K562 (cell line): ENCODE measurements at regions not wholly inside any gene's neighbourhood (a gene's known extent, or its start where the extent isn't known, plus 50 kb on each side); places are given as distances from the start of the nearest gene placed in this dataset.

Source experiments
- ATAC-seq: fragments of 200-7000 bp; cut with Tn5 transposase; 3 replicates; pipeline ENCODE4 v1.9.1; 2020; ENCODE audit warnings: moderate library complexity
- BruUV-seq: library from RNA; stranded (reverse); fragments of 400-500 nt; replicated peaks from 2 replicates; lab custom pipeline; 2021; lab: Mats Ljungman, UMichigan
- CTCF ChIA-PET: fragments of 300-600 bp; formaldehyde crosslinking; extraction: SDS; loops from one replicate; lab custom pipeline; 2021; ENCODE audit warnings: low intra/inter-chr PET ratio; lab: Yijun Ruan, JAX
- POLR2A ChIA-PET: fragments of 300-600, 350-650 bp; sonication (Branson Sonifier 250); formaldehyde crosslinking; extraction: SDS; loops from one replicate; lab custom pipeline; 2021; ENCODE audit warnings: antibody characterized with exemption, inconsistent platforms; lab: Yijun Ruan, JAX
- DNase-seq, 4 experiments: peaks; one replicate each; pipeline versions ENCODE4 v3.0.0 to v3.0.0-alpha.2; 2011 to 2018; ENCODE audit warnings: low spot score in 3 of 4, mixed read lengths in 3 of 4; ENCODE audit errors: extremely low read depth in 1 of 4
- FAIRE-seq: peaks from 2 replicates; lab custom pipeline; 2011; peaks lifted over from hg19 to GRCh38; lab: Jason Lieb, UNC
- H2AFZ ChIP-seq: 2 replicates; pipeline ENCODE4 v1.6.0; 2011; ENCODE audit warnings: low read depth, low read length, control low read depth, inconsistent platforms
- H3K27ac ChIP-seq: fragments of 200-600 bp; 3 replicates; pipeline ENCODE4 v1.8.0; 2011; ENCODE audit warnings: low read depth, mild to moderate bottlenecking, control low read depth, inconsistent platforms, low read length, moderate library complexity, mixed read lengths; ENCODE audit errors: extremely low read depth
- H3K27me3 ChIP-seq, 2 experiments: fragments of 300-600 bp in 1 of 2; 2 replicates in 1 of 2; 3 replicates in 1 of 2; pipeline versions ENCODE4 v1.6.0 to v1.8.0; 2011; ENCODE audit warnings: inconsistent platforms in 2 of 2, low read length in 2 of 2, mild to moderate bottlenecking in 1 of 2, mixed read lengths in 1 of 2, moderate library complexity in 1 of 2; ENCODE audit not compliant: control insufficient read depth in 2 of 2, insufficient read depth in 2 of 2
- H3K36me3 ChIP-seq: fragments of 300-600 bp; 3 replicates; pipeline ENCODE4 v1.8.0; 2011; ENCODE audit warnings: mild to moderate bottlenecking, low read length, inconsistent platforms; ENCODE audit not compliant: control insufficient read depth, insufficient read depth
- H3K4me1 ChIP-seq, 2 experiments: fragments of 200-600 bp in 1 of 2; replicated peaks in 1 of 2; 2 replicates in 1 of 2; 3 replicates in 1 of 2; pipeline versions ENCODE4 v1.5.1 to v1.8.0; 2011; ENCODE audit warnings: inconsistent platforms in 2 of 2, low read length in 2 of 2, mild to moderate bottlenecking in 1 of 2, mixed read lengths in 1 of 2, moderate library complexity in 1 of 2; ENCODE audit not compliant: control insufficient read depth in 2 of 2, insufficient read depth in 2 of 2
- H3K4me2 ChIP-seq: 2 replicates; pipeline ENCODE4 v1.6.1; 2011; ENCODE audit warnings: low read length, control low read depth, inconsistent platforms, mixed read lengths; ENCODE audit not compliant: insufficient read depth
- H3K4me3 ChIP-seq: fragments of 200-600 bp; sonication (generic), shearing (Covaris generic); 2 replicates; pipeline ENCODE4 v1.5.1; 2016; ENCODE audit warnings: control low read depth, inconsistent platforms
- H3K79me2 ChIP-seq: fragments of 200-600 bp; 3 replicates; pipeline ENCODE4 v1.8.0; 2011; ENCODE audit warnings: low read length, inconsistent platforms; ENCODE audit not compliant: control insufficient read depth, insufficient read depth
- H3K9ac ChIP-seq, 2 experiments: 2 replicates each; pipeline versions ENCODE4 v1.6.0 to v1.6.1; 2011; ENCODE audit warnings: low read depth in 2 of 2, low read length in 2 of 2, control low read depth in 1 of 2, inconsistent platforms in 1 of 2, mild to moderate bottlenecking in 1 of 2, mixed read lengths in 1 of 2; ENCODE audit not compliant: insufficient read depth in 1 of 2
- H3K9me1 ChIP-seq: one replicate; pipeline ENCODE4 v1.6.0; 2011; ENCODE audit warnings: inconsistent platforms, mild to moderate bottlenecking, low read length, moderate library complexity; ENCODE audit not compliant: control insufficient read depth, insufficient read depth
- H3K9me3 ChIP-seq: replicated peaks from 2 replicates; pipeline ENCODE4 v1.5.1; 2011; ENCODE audit warnings: low read depth, low read length, inconsistent platforms; ENCODE audit not compliant: control insufficient read depth, insufficient read depth
- H4K20me1 ChIP-seq: replicated peaks from 2 replicates; pipeline ENCODE4 v1.6.1; 2011; ENCODE audit warnings: low read length, inconsistent platforms, mixed read lengths; ENCODE audit not compliant: control insufficient read depth, insufficient read depth
- ARHGAP35 ChIP-seq: fragments of 450-650 bp; IDR thresholded peaks from 2 replicates; pipeline ENCODE4 v1.6.1; 2018; ENCODE audit not compliant: partially characterized antibody
- CAMTA2 ChIP-seq: fragments of 250-450 bp; sonication (Bioruptor Pico); conservative IDR thresholded peaks from 2 replicates; pipeline ENCODE4 v1.5.1; 2022
- CHD1 ChIP-seq: fragments of 200-600 bp; sonication (generic); IDR thresholded peaks from one replicate; pipeline ENCODE4 v1.6.1; 2012; ENCODE audit warnings: mild to moderate bottlenecking, moderate library complexity, low read length, inconsistent platforms
- CREBBP ChIP-seq: IDR thresholded peaks from one replicate; pipeline ENCODE4 v1.6.1; 2012; ENCODE audit warnings: low read depth, mild to moderate bottlenecking, control low read depth, inconsistent platforms, low read length
- HMGN3 ChIP-seq: IDR thresholded peaks from 2 replicates; pipeline ENCODE4 v1.6.1; 2011; ENCODE audit warnings: borderline replicate concordance, low read depth, mild to moderate bottlenecking, mixed read lengths, low read length; ENCODE audit not compliant: insufficient read length; ENCODE audit errors: extremely low read depth
- HMGXB4 ChIP-seq: sonication (generic); formaldehyde crosslinking; IDR thresholded peaks from 2 replicates; pipeline ENCODE4 v1.8.1; 2023; ENCODE audit warnings: mild to moderate bottlenecking, missing genetic modification reagents
- PHF8 ChIP-seq: fragments of 200-600 bp; sonication (generic); IDR thresholded peaks from 2 replicates; pipeline ENCODE4 v1.6.1; 2012; ENCODE audit warnings: mixed run types, mild to moderate bottlenecking, inconsistent platforms, low read length, moderate library complexity, borderline replicate concordance
- ZKSCAN1 ChIP-seq: fragments of 150-350 bp; IDR thresholded peaks from 2 replicates; pipeline ENCODE4 v1.6.1; 2016; ENCODE audit warnings: low read depth, low read length
- ZNF766 ChIP-seq: fragments of 200-800 bp; sonication (Bioruptor generic); conservative IDR thresholded peaks from 2 replicates; pipeline ENCODE4 v1.6.1; 2016; ENCODE audit warnings: missing genetic modification characterization, missing compliant biosample characterization
- in situ Hi-C: fragments of 300-500 bp; cut with MboI; formaldehyde crosslinking; loops from 4 replicates; pipeline ENCODE4 v1.15.0; 2018; ENCODE audit warnings: inconsistent platforms, mixed read lengths
- intact Hi-C: fragments of 100-400 bp; cut with micrococcal nuclease; formaldehyde crosslinking; loops from 2 replicates; pipeline ENCODE4 v1.14.2; 2022
- TF ChIP-seq, protein P1 (sequence below): fragments of 450-650 bp; formaldehyde crosslinking; IDR thresholded peaks from 2 replicates; pipeline ENCODE4 v1.4.0; 2022; ENCODE audit warnings: missing genetic modification characterization
- TF ChIP-seq, protein P2 (sequence below): fragments of 250-450 bp; sonication (Bioruptor Pico); IDR thresholded peaks from 2 replicates; pipeline ENCODE4 v1.4.0; 2020; ENCODE audit warnings: borderline replicate concordance

GRCh38 chr6:44571510-44571909, 184.0 kb downstream of the CDC5L start (continued):
- TF ChIP-seq CHD1, result no peak
- TF ChIP-seq HMGXB4, result no peak
- no peak for TF ChIP-seq HMGN3
- TF ChIP-seq ZNF766 (CRISPR knock-in tag), result no peak
- TF ChIP-seq PHF8, result no peak
- TF ChIP-seq CAMTA2 (CRISPR knock-in tag), result no peak
- no peak for TF ChIP-seq ZKSCAN1
- TF ChIP-seq, protein P1, sequence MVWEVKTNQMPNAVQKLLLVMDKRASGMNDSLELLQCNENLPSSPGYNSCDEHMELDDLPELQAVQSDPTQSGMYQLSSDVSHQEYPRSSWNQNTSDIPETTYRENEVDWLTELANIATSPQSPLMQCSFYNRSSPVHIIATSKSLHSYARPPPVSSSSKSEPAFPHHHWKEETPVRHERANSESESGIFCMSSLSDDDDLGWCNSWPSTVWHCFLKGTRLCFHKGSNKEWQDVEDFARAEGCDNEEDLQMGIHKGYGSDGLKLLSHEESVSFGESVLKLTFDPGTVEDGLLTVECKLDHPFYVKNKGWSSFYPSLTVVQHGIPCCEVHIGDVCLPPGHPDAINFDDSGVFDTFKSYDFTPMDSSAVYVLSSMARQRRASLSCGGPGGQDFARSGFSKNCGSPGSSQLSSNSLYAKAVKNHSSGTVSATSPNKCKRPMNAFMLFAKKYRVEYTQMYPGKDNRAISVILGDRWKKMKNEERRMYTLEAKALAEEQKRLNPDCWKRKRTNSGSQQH (CRISPR knock-in tag), result no peak
- no peak for TF ChIP-seq ARHGAP35
- TF ChIP-seq, all 486 proteins: peak for 0

- CTCF ChIA-PET, result no interaction called here
- Histone ChIP-seq H3K9ac (no peak overlapping the region), H3K27ac (no peak overlapping the region), H3K36me3 (no peaks in the 10 kb centered on the region), H3K4me1 (no peaks in the 10 kb centered on the region), H3K4me3 (no peak overlapping the region), H2AFZ (no peak overlapping the region), H4K20me1 (no peaks in the 10 kb centered on the region), H3K9me1 (no peaks in the 10 kb centered on the region), H3K27me3 (peaks cover 0 to 7% of the 10 kb centered on the region in 2 experiments; a peak in 2 of 5 replicates), H3K9me3 (no peaks in the 10 kb centered on the region), H3K79me2 (no peaks in the 10 kb centered on the region), H3K4me2 (no peak overlapping the region)
- FAIRE-seq (no peak), ATAC-seq (no peak), DNase-seq (no peak)
- TF ChIP-seq, protein P2, sequence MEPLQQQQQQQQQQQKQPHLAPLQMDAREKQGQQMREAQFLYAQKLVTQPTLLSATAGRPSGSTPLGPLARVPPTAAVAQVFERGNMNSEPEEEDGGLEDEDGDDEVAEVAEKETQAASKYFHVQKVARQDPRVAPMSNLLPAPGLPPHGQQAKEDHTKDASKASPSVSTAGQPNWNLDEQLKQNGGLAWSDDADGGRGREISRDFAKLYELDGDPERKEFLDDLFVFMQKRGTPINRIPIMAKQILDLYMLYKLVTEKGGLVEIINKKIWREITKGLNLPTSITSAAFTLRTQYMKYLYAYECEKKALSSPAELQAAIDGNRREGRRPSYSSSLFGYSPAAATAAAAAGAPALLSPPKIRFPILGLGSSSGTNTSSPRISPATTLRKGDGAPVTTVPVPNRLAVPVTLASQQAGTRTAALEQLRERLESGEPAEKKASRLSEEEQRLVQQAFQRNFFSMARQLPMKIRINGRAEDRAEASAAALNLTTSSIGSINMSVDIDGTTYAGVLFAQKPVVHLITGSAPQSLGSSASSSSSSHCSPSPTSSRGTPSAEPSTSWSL (CRISPR knock-in tag), result no peak
- no peak for TF ChIP-seq CREBBP
- in situ Hi-C loops (no loop called here), intact Hi-C loops (no loop called here)
- POLR2A ChIA-PET, result no interaction called here
- BruUV-seq, result no TSS peak
These were observed 184.8 kb downstream of the CDC5L start for GRCh38 chr6:44572346-44572745.
